SK-N-SH (cell line): ENCODE measurements at regions not wholly inside any gene's neighbourhood (a gene's known extent, or its start where the extent isn't known, plus 50 kb on each side); places are given as distances from the start of the nearest gene placed in this dataset.

Source experiments
- CHD2 ChIP-seq: fragments of 150-350 bp; IDR thresholded peaks from 2 replicates; pipeline ENCODE4 v1.6.1; 2018; ENCODE audit warnings: low read length; ENCODE audit not compliant: partially characterized antibody
- TF ChIP-seq, protein P1 (sequence below): fragments of 200-600 bp; sonication (generic); IDR thresholded peaks from 2 replicates; pipeline ENCODE4 v1.6.1; 2017; ENCODE audit warnings: antibody characterized with exemption, mild to moderate bottlenecking, moderate library complexity

- no peak for TF ChIP-seq CHD2
- TF ChIP-seq, protein P1, sequence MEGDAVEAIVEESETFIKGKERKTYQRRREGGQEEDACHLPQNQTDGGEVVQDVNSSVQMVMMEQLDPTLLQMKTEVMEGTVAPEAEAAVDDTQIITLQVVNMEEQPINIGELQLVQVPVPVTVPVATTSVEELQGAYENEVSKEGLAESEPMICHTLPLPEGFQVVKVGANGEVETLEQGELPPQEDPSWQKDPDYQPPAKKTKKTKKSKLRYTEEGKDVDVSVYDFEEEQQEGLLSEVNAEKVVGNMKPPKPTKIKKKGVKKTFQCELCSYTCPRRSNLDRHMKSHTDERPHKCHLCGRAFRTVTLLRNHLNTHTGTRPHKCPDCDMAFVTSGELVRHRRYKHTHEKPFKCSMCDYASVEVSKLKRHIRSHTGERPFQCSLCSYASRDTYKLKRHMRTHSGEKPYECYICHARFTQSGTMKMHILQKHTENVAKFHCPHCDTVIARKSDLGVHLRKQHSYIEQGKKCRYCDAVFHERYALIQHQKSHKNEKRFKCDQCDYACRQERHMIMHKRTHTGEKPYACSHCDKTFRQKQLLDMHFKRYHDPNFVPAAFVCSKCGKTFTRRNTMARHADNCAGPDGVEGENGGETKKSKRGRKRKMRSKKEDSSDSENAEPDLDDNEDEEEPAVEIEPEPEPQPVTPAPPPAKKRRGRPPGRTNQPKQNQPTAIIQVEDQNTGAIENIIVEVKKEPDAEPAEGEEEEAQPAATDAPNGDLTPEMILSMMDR, result peak; percentile 37
These were observed 215.5 kb downstream of the AEBP2 start for GRCh38 chr12:19654650-19655376.
